ENCODE measurements at regions not wholly inside any gene's neighbourhood (a gene's known extent, or its start where the extent isn't known, plus 50 kb on each side); places are given as distances from the start of the nearest gene placed in this dataset.

DNA sequence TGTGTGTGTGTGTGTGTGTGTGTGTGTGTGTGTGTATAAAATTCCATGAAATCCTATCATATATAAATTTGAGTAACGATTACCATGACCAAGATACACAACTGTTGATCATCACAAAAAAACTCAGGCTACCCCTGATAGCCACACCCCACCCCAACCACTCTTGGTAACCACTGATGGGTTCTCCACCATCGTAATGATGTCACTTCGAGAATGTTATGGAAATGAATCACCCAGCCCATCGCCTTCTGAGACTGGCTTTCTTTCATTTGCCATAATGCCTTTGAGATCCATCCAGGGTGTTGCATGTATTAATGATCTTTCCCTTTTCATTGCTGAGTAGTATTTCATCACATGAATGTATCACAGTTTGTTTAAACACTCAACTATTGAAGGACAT is 496.0 kb downstream of the MIAT start:
- TF ChIP-seq, protein P1, sequence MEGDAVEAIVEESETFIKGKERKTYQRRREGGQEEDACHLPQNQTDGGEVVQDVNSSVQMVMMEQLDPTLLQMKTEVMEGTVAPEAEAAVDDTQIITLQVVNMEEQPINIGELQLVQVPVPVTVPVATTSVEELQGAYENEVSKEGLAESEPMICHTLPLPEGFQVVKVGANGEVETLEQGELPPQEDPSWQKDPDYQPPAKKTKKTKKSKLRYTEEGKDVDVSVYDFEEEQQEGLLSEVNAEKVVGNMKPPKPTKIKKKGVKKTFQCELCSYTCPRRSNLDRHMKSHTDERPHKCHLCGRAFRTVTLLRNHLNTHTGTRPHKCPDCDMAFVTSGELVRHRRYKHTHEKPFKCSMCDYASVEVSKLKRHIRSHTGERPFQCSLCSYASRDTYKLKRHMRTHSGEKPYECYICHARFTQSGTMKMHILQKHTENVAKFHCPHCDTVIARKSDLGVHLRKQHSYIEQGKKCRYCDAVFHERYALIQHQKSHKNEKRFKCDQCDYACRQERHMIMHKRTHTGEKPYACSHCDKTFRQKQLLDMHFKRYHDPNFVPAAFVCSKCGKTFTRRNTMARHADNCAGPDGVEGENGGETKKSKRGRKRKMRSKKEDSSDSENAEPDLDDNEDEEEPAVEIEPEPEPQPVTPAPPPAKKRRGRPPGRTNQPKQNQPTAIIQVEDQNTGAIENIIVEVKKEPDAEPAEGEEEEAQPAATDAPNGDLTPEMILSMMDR (IDR thresholded peaks at IDR 0.05) = no peak
- no peak for TF ChIP-seq POLR2AphosphoS5 (IDR thresholded peaks at IDR 0.05)

Data from prostate gland (tissue), 2 donors.